H1 (cell line): ENCODE measurements at regions not wholly inside any gene's neighbourhood (a gene's known extent, or its start where the extent isn't known, plus 50 kb on each side); places are given as distances from the start of the nearest gene placed in this dataset.

Source experiments
- GABPA ChIP-seq: IDR thresholded peaks from 2 replicates; pipeline ENCODE4 v1.6.1; 2011; ENCODE audit warnings: mild to moderate bottlenecking, low read length, moderate library complexity, borderline replicate concordance; ENCODE audit not compliant: insufficient read depth
- TEAD4 ChIP-seq: IDR thresholded peaks from 2 replicates; pipeline ENCODE4 v1.6.1; 2012; ENCODE audit warnings: low read depth, low read length, inconsistent platforms, mixed read lengths

- TF ChIP-seq GABPA (no peak), TEAD4 (no peak)
Observed at GRCh38 chr7:156176039-156176438, 363.8 kb upstream of the SHH start (continued).
